ENCODE measurements at regions not wholly inside any gene's neighbourhood (a gene's known extent, or its start where the extent isn't known, plus 50 kb on each side); places are given as distances from the start of the nearest gene placed in this dataset.
"Not testable (repeated sequence)": the region's sequence is repeated elsewhere in the genome, so short reads cannot be mapped to it uniquely, and the experiment has no call there.

DNA sequence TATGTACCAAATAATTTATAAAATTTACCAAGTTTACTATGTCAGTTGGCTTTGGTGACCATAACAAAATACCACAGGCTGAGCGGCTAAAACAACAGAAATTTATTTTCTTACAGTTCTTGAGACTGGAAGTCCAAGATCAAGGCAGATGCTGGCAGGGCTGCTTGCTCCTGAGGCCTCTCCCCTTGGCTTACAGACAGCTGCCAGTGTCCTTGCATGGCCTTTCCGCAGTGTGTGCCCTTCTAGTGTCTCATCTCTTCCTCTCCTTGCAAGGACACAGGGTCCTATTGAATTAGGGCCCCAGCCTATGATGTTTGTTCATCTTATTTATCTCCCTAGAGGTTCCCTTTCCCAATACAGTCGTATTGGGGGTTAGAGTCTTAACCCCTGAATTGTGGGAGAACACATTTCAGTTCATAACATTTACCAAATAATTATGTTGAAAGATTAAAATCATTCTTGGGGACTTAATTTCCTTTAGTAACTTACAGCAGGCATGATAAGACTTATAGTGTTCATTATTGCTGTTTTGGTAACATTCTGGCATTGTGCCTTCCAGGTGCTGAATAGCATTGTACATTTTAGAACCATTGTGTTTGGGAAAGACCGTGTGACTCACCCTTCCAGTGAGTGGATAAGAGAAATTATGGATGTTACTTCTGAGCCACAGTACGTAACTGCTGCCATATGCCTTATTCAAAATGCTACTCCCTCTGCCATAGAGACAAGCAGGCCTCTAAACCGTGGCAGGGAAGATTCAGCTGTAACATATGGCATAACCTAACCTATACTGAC, 317.5 kb downstream of the TMX3 start:
- Mint-ChIP-seq H3K27ac (no peak overlapping the region), H3K36me3 (ENCODE audit: low read depth) (peaks cover 6% of the 10 kb centered on the region), H3K9me3 (no peaks in the 10 kb centered on the region), H3K27me3 (ENCODE audit: insufficient read depth) (no peaks in the 10 kb centered on the region), H3K4me3 (no peak overlapping the region), H3K4me1 (ENCODE audit: low read depth) (peaks cover 38% of the 10 kb centered on the region)
- TF ChIP-seq, protein P1, sequence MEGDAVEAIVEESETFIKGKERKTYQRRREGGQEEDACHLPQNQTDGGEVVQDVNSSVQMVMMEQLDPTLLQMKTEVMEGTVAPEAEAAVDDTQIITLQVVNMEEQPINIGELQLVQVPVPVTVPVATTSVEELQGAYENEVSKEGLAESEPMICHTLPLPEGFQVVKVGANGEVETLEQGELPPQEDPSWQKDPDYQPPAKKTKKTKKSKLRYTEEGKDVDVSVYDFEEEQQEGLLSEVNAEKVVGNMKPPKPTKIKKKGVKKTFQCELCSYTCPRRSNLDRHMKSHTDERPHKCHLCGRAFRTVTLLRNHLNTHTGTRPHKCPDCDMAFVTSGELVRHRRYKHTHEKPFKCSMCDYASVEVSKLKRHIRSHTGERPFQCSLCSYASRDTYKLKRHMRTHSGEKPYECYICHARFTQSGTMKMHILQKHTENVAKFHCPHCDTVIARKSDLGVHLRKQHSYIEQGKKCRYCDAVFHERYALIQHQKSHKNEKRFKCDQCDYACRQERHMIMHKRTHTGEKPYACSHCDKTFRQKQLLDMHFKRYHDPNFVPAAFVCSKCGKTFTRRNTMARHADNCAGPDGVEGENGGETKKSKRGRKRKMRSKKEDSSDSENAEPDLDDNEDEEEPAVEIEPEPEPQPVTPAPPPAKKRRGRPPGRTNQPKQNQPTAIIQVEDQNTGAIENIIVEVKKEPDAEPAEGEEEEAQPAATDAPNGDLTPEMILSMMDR (IDR thresholded peaks at IDR 0.05) = no peak
- no peak for DNase-seq

DNA sequence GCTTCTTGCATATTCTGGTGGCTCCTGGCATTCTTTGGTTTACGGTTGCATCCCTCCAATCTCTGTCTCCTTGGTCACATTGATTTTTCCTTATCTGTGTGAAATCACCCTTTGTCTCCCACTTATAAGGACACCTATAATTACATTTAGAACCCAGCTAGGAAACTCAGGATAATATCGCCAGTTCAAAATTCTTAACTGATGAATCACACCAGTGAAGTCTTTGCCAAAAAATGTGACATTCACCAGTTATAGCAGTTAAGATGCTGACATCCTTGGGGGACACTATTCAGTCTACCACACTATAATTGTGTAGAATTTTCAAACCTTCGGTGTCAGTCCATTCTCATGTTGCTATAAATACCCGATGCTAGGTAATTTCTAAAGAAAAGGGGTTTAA, 320.2 kb downstream of the TMX3 start:
- Mint-ChIP-seq H3K36me3 (ENCODE audit: low read depth) (peaks cover 6% of the 10 kb centered on the region), H3K27ac (no peak overlapping the region), H3K9me3 (no peaks in the 10 kb centered on the region), H3K27me3 (ENCODE audit: insufficient read depth) (no peaks in the 10 kb centered on the region), H3K4me1 (ENCODE audit: low read depth) (peaks cover 46% of the 10 kb centered on the region), H3K4me3 (no peak overlapping the region)
- TF ChIP-seq, protein P1 (IDR thresholded peaks at IDR 0.05) = no peak
- DNase-seq = peak; percentile 27

DNA sequence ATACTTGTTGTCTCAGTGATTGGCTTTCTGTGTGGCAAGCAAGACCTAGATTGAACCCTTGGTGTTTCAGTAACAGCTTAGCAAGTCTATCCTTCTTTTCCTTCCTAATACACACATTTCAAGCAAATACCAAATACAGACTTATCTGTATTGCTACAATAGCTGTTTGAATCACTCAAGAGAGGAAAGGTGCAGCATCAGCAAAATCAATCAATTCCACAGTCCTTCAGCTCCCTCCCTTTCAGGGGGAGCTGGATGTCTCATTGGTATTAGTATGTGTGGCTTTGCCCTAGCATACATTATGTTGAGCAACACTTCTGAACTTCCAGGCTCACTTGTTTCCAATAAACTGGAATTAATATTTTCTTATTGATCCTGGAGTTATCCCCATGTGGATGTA, 323.1 kb downstream of the TMX3 start:
- H3K27me3 Mint-ChIP-seq (ENCODE audit: insufficient read depth) = no peaks in the 10 kb centered on the region
- TF ChIP-seq, protein P1 (IDR thresholded peaks at IDR 0.05) = no peak
- H3K27ac Mint-ChIP-seq = peak overlapping the region; percentile 5; the same call in 1 of the 2 replicates
- no peak for DNase-seq
- H3K9me3 Mint-ChIP-seq = no peaks in the 10 kb centered on the region
- peaks cover 44% of the 10 kb centered on the region for H3K4me1 Mint-ChIP-seq (ENCODE audit: low read depth)
- H3K36me3 Mint-ChIP-seq (ENCODE audit: low read depth) = no peaks in the 10 kb centered on the region
- no peak overlapping the region for H3K4me3 Mint-ChIP-seq

DNA sequence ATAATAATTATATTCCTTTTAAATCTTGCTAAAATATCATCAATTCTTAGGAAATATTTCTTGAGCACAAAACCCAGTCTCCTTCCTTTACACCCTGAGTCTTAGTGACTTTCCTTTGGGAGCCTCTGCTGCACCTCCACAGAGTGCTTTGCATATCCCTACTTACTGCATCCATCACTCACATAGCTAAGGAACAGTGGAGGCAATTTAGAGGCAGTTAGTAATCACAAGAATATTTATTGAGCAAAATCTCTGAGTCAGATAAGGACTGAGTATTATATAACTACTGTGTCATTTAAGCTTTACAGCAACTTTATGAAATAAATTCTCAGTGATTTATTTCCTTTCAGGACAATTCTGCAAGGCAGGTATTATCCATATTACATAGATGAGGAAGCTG, 327.7 kb downstream of the TMX3 start:
- DNase-seq = peak; percentile 52
- TF ChIP-seq, protein P1 (IDR thresholded peaks at IDR 0.05) = no peak
- peaks cover 10% of the 10 kb centered on the region for H3K36me3 Mint-ChIP-seq (ENCODE audit: low read depth)
- H3K27ac Mint-ChIP-seq = peak overlapping the region; percentile 4; the same call in 1 of the 2 replicates
- H3K4me1 Mint-ChIP-seq (ENCODE audit: low read depth) = peaks cover 28% of the 10 kb centered on the region
- H3K9me3 Mint-ChIP-seq = peaks cover 4% of the 10 kb centered on the region
- no peak overlapping the region for H3K4me3 Mint-ChIP-seq
- no peaks in the 10 kb centered on the region for H3K27me3 Mint-ChIP-seq (ENCODE audit: insufficient read depth)

DNA sequence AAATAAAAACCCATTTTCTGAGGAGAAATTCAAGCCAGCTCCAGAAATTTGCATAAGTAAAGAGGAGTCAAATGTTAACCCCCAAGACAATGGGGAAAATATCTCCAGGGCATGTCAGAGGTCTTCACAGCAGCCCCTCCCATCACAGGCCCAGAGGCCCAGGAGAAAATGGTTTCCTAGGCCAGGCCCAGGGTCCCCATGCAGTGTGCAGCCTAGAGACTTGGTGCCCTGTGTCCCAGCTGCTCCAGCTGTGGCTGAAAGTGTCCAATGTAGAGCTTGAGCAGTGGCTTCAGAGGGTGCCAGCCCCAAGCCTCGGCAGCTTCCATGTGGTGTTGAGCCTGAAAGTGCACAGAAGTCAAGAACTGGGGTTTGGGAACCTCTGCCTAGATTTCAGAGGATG, 330.9 kb downstream of the TMX3 start:
- H3K4me1 Mint-ChIP-seq (ENCODE audit: low read depth) = peaks cover 20% of the 10 kb centered on the region
- not testable (repeated sequence) for H3K27me3 Mint-ChIP-seq (ENCODE audit: insufficient read depth); DNase-seq; H3K27ac Mint-ChIP-seq; H3K9me3 Mint-ChIP-seq; H3K4me3 Mint-ChIP-seq; H3K36me3 Mint-ChIP-seq (ENCODE audit: low read depth)

DNA sequence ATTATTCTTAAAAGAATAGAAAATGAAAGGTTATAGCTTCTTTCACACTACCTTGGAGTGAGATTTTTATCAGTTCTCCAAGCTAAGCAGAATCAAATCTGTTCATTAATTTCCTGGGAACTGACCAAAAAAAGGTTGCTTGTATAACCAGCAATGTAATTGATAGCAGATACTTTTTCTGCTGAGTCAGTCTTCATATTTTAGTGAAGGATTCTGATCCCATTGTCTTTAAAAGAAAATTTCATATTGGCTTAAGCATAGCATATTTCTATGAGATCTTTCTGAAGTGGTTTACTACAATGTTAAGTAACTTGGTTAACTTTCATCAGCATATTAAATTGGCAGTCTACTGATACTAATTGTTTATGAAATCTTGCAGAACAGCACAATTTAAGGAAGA, 338.0 kb downstream of the TMX3 start:
- Mint-ChIP-seq H3K27ac (no peak overlapping the region), H3K4me1 (ENCODE audit: low read depth) (peaks cover 11% of the 10 kb centered on the region), H3K4me3 (no peak overlapping the region), H3K9me3 (no peaks in the 10 kb centered on the region), H3K36me3 (ENCODE audit: low read depth) (no peaks in the 10 kb centered on the region), H3K27me3 (ENCODE audit: insufficient read depth) (no peaks in the 10 kb centered on the region)
- DNase-seq = no peak
- TF ChIP-seq, protein P1 (IDR thresholded peaks at IDR 0.05) = no peak

Data from HFFc6 (cell line).